ENCODE measurements at regions not wholly inside any gene's neighbourhood (a gene's known extent, or its start where the extent isn't known, plus 50 kb on each side); places are given as distances from the start of the nearest gene placed in this dataset.
"Not testable (repeated sequence)": the region's sequence is repeated elsewhere in the genome, so short reads cannot be mapped to it uniquely, and the experiment has no call there.

DNA sequence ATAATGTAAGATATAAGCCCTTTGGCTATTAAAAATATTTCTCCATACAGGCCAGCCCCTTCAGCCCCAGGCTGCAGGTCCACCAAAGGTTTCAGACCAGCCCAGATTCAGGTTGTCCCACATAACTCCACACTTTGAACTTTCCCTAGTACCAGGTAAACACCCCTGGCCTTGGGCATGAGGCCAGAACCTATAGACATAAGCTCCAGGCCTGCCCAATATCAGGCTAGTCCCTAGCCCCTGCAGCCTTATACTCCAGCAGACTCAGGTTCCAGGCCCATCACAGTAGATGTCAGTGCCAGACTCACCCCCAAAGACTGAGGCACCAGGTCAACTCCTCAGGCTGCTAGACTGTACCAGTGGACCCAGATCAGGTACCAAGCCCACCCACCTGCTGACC lies 178.5 kb upstream of the DAAM1 start:
- no peak for TF ChIP-seq Cebpa-rat (IDR thresholded peaks at IDR 0.05)

DNA sequence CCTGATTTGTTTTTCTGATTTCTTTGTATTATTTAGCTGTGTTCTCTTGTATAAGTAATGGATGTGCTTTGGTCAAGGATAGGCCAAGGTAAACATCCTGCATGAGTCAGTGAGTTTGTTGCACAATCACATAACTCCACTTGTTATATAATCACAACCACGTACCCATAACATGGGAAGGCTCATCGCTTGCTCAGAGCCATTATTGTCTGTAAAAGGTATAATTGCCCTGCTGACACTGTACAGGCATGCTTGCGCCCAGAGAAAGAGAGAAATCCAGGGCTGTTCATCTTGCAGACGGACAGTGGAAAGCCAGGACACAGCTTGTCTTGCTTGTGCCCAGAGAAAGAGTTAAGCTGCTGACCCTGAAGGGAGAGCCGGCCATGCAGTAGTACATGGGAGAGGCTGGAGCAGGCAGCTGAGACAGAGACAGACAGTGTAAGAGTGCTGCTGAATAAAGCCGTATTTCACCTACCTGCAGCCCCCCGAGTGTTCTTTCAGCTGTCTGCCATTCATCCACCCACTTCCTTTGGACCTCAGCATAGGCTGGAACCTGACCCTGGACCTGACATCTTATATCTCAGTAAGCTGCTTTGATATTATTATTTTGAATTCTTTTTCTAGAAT lies 174.7 kb upstream of the DAAM1 start:
- Histone ChIP-seq H3K4me2 (no peak overlapping the region), H4K20me1 (no peaks in the 10 kb centered on the region)
- TF ChIP-seq Cebpa-rat (IDR thresholded peaks at IDR 0.05) = no peak

More for the DNA sequence above, 178.5 kb upstream of the DAAM1 start:
- no peaks in the 10 kb centered on the region for H3K36me3 ChIP-seq
- H4K20me1 ChIP-seq = no peaks in the 10 kb centered on the region
- no peak overlapping the region for H3K27ac ChIP-seq
- H3K9me3 ChIP-seq (replicated peaks in 1 of 11) = peaks cover 19 to 27% (median 22%) of the 10 kb centered on the region in 11 experiments
- H3K4me1 ChIP-seq = no peaks in the 10 kb centered on the region; a peak in 1 of 20 replicates
- H3K9ac ChIP-seq = no peak overlapping the region
- no peaks in the 10 kb centered on the region for H3K27me3 ChIP-seq
- no peak overlapping the region for H3K4me3 ChIP-seq
- no peak overlapping the region for H3K4me2 ChIP-seq

DNA sequence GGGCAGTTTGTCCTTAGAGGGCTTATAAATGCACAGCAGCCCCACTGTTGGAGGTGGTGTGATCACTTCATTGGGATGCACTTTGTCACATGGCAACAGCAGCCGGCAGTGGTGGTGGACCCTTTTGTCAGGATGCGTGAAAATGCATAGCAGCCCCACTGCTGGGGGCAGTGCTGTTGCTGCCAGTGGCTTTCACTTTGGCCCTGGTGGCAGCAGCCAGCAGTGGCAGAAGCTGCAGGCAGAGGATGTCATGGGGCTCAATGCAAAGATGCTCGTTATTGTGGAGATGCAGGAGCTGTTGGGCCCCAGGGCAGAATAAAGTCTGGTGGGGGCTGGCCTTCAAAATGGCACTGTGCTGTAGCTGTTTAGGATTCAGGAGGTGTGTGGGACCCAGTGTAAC lies 173.0 kb upstream of the DAAM1 start:
- Histone ChIP-seq H3K4me2 (no peak overlapping the region), H3K36me3 (no peaks in the 10 kb centered on the region), H3K27me3 (no peaks in the 10 kb centered on the region), H3K4me1 (no peaks in the 10 kb centered on the region; a peak in 1 of 20 replicates), H3K4me3 (no peak overlapping the region), H3K9me3 (replicated peaks in 1 of 11) (peaks cover 16 to 21% (median 19%) of the 10 kb centered on the region in 11 experiments), H3K27ac (no peak overlapping the region), H3K9ac (no peak overlapping the region), H4K20me1 (no peaks in the 10 kb centered on the region)
- no peak for TF ChIP-seq Cebpa-rat (IDR thresholded peaks at IDR 0.05)

More for the DNA sequence above, 174.7 kb upstream of the DAAM1 start:
- Histone ChIP-seq H3K27ac (no peak overlapping the region), H3K9ac (no peak overlapping the region), H3K4me1 (no peaks in the 10 kb centered on the region; a peak in 1 of 20 replicates), H3K4me3 (no peak overlapping the region), H3K36me3 (no peaks in the 10 kb centered on the region), H3K27me3 (no peaks in the 10 kb centered on the region), H3K9me3 (replicated peaks in 1 of 11) (peaks cover 16 to 21% (median 19%) of the 10 kb centered on the region in 11 experiments)

DNA sequence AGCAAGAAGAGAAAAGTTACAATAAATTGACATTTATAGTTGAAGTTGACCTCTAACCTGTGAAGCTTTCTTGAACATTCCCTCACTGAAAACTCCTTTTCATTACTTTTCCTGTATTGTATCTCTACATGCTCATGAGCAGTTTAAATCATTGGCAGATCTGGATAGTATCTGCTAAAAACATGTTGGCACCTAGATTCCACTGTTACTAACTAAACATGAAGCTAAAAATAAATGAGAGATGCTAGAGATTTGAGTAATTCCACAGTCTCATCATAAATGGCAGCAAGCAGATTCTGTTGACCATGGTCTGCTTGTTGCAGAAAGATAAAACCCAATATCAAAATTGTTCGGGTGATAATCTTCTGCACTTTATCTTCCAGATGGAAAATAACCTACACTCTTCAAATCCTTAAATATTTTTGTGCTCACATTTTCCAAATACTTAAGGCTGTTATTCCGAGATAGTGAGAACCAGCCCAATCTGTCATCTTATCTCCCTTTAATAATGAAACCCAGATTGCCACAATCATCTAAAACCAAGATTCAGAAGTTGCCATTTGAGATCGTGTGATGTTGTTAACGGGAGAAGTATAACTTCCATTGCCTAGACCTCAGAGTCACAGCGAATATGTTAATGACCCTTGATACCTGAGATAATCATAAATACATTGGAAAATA lies 171.0 kb upstream of the DAAM1 start:
- H4K20me1 ChIP-seq = no peaks in the 10 kb centered on the region
- no peaks in the 10 kb centered on the region; a peak in 1 of 20 replicates for H3K4me1 ChIP-seq
- H3K27ac ChIP-seq = no peak overlapping the region
- no peak overlapping the region for H3K4me2 ChIP-seq
- H3K9ac ChIP-seq = no peak overlapping the region
- peaks cover 15 to 18% (median 16%) of the 10 kb centered on the region in 11 experiments for H3K9me3 ChIP-seq (replicated peaks in 1 of 11)
- TF ChIP-seq Cebpa-rat (IDR thresholded peaks at IDR 0.05) = no peak
- no peaks in the 10 kb centered on the region for H3K36me3 ChIP-seq
- no peak overlapping the region for H3K4me3 ChIP-seq
- H3K27me3 ChIP-seq = no peaks in the 10 kb centered on the region

DNA sequence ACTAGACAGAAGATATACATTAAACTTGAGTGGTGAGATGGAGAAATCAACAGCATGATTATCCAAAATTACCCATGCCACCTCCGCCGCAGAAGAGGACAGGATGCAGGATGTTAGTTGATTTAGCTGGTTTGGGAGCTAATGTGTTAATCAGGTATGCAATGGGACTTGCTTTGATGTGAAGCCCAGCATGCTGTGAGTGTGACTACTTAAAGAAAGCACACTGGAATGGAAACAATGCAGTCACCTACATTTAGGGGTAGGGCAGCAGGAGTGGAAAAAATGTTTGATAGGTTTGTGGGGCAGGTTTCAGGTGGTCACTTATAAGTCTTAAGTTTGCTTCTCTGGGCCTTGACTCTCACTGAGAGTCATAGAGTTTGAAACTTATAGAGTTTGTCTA lies 170.0 kb upstream of the DAAM1 start:
- Histone ChIP-seq H4K20me1 (no peaks in the 10 kb centered on the region), H3K27ac (no peak overlapping the region), H3K27me3 (no peaks in the 10 kb centered on the region), H3K4me1 (no peaks in the 10 kb centered on the region; a peak in 1 of 20 replicates), H3K36me3 (no peaks in the 10 kb centered on the region), H3K9ac (no peak overlapping the region), H3K9me3 (replicated peaks in 1 of 11) (peaks cover 5 to 7% (median 6%) of the 10 kb centered on the region in 11 experiments; a peak in 20 of 22 replicates), H3K4me3 (no peak overlapping the region), H3K4me2 (no peak overlapping the region)
- no peak for TF ChIP-seq Cebpa-rat (IDR thresholded peaks at IDR 0.05)

DNA sequence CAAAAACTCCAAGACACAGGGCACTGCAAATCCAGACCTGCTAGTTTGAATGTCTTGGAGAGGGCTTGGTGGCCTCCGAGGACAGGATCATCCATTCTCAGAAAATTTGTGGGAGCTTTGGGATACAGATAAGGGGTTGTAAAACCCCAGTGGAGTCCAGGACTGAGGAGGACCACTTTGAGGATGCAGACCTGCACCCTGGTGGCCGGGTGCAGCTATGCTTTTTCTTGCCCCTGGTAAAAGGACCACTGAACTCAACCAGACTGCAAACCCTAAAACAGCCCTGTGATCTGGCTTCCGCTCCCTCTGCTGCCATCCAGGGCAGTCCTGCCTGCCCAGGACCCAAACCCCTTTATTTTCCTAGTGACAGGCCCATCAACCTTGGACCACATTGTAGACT lies 169.5 kb upstream of the DAAM1 start:
- H4K20me1 ChIP-seq = no peaks in the 10 kb centered on the region
- peaks cover 0 to 2% (median 1%) of the 10 kb centered on the region in 11 experiments; a peak in 14 of 22 replicates for H3K9me3 ChIP-seq (replicated peaks in 1 of 11)
- H3K36me3 ChIP-seq = no peaks in the 10 kb centered on the region
- H3K9ac ChIP-seq = no peak overlapping the region
- no peaks in the 10 kb centered on the region; a peak in 1 of 20 replicates for H3K4me1 ChIP-seq
- H3K27ac ChIP-seq = no peak overlapping the region
- no peak for TF ChIP-seq Cebpa-rat (IDR thresholded peaks at IDR 0.05)
- no peak overlapping the region for H3K4me2 ChIP-seq
- no peak overlapping the region for H3K4me3 ChIP-seq
- no peaks in the 10 kb centered on the region for H3K27me3 ChIP-seq

DNA sequence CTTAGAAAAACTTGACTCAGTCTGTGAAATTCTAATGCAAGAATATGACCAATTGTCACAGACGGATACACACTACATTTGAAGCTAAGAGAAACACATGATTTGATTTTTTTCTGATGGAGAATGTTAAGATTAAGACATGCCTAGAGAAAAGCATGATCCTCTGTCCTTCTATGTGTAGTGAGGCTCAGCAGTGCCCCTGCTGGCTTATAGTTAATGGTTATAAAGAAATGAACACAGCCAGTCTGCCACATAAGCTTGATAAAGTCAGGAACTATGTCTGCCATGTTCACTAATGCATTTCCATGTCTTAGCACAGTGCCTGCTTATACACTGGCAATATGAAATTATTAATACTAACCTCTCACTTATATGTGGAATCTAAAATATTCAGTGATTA lies 168.1 kb upstream of the DAAM1 start:
- Histone ChIP-seq H3K9ac (no peak overlapping the region), H3K27me3 (no peaks in the 10 kb centered on the region), H3K9me3 (replicated peaks in 1 of 11) (no peaks in the 10 kb centered on the region), H4K20me1 (no peaks in the 10 kb centered on the region), H3K4me2 (no peak overlapping the region), H3K4me3 (no peak overlapping the region), H3K36me3 (no peaks in the 10 kb centered on the region), H3K27ac (no peak overlapping the region), H3K4me1 (no peaks in the 10 kb centered on the region)
- no peak for TF ChIP-seq Cebpa-rat (IDR thresholded peaks at IDR 0.05)

DNA sequence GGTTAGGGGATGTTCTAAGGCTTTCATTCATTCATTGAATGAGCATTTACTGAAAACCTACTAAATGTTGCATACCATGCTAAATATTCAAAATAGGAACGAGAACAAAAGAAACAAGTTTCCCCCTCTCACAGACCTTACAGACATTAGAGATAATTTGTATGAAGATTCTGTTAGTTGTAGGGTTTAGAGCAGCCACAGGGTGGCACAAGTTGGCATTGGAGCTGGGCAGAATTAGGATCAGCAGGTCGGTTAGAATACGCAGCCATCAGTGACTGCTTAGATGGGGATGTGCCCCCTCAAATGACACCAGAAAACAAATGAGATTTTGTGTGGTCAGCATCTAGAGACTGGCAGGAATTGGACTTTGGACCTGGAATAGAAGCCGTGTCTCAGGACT lies 166.3 kb upstream of the DAAM1 start:
- H3K36me3 ChIP-seq = no peaks in the 10 kb centered on the region
- TF ChIP-seq Cebpa-rat (IDR thresholded peaks at IDR 0.05) = no peak

DNA sequence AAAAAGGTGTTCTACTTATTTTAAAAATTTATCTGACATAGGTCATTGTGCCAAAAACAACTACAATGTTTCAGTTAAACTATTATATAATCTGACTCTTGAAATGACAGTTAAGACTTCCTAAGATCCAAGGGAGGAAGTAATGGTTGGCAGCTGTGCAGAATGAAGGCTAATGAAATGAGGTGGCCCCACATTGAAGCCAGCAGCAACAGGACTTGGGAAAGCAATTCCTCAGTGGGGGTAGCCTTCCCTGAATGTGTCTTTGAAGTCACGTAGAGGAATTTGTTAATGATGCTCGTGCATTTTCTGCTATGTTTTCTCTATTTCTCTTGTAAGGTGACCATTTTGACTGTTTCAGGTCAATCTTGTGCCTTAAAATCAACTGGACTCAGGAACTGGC lies 162.4 kb upstream of the DAAM1 start:
- Histone ChIP-seq H3K4me1 (no peaks in the 10 kb centered on the region), H3K27ac (no peak overlapping the region), H3K27me3 (no peaks in the 10 kb centered on the region), H3K9me3 (replicated peaks in 1 of 11) (no peaks in the 10 kb centered on the region), H3K4me2 (no peak overlapping the region), H3K4me3 (no peak overlapping the region), H3K36me3 (no peaks in the 10 kb centered on the region), H3K9ac (no peak overlapping the region), H4K20me1 (no peaks in the 10 kb centered on the region)
- no peak for TF ChIP-seq Cebpa-rat (IDR thresholded peaks at IDR 0.05)

More for the DNA sequence above, 166.3 kb upstream of the DAAM1 start:
- Histone ChIP-seq H3K27me3 (no peaks in the 10 kb centered on the region), H3K4me2 (no peak overlapping the region), H3K9me3 (replicated peaks in 1 of 11) (no peaks in the 10 kb centered on the region), H3K27ac (no peak overlapping the region), H3K4me3 (no peak overlapping the region), H4K20me1 (no peaks in the 10 kb centered on the region), H3K4me1 (no peaks in the 10 kb centered on the region), H3K9ac (no peak overlapping the region)

DNA sequence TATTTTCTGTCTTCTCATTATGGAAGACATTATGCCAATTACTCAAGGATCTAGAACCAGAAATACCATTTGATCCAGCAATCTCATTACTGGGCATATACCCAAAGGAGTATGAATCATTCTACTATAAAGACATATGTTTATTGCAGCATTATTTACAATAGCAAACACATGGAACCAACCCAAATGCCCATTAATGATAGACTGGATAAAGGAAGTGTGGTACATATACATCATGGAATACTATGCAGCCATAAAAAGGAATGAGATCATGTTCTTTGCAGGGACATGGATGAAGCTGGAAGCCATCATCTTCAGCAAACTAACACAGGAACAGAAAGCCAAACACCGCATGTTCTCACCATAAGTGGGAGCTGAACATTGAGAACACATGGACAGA lies 161.8 kb upstream of the DAAM1 start:
- not testable (repeated sequence) for H3K9me3 ChIP-seq (replicated peaks in 1 of 11); H3K36me3 ChIP-seq; H3K27ac ChIP-seq; H4K20me1 ChIP-seq; H3K4me2 ChIP-seq; H3K4me1 ChIP-seq; H3K27me3 ChIP-seq; H3K9ac ChIP-seq; H3K4me3 ChIP-seq
